SW 1271 (cell line): ENCODE measurements at regions not wholly inside any gene's neighbourhood (a gene's known extent, or its start where the extent isn't known, plus 50 kb on each side); places are given as distances from the start of the nearest gene placed in this dataset.
"Not testable (repeated sequence)": the region's sequence is repeated elsewhere in the genome, so short reads cannot be mapped to it uniquely, and the experiment has no call there.

Source experiments
- DNase-seq, 2 experiments: peaks; one replicate each; lab custom pipeline; 2025; lab: John Stamatoyannopoulos, UW

DNA sequence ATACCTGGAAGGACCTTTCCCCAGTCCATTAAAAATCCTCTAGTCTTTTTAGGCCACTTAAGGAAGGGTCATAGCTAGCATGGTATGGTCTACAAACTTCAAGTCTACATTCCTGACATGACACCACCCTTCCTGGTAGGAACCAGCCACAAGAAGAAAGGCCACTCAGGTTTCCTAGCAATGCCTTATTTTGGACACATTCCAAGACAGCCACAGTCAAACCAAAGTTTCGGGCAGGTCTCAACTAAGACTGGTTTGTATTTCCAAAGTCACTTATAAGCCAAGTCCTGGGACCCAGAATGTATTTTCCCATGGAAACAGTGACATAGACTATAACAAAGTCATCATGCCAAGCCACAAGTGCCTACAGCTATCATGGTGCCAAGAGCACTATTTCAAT lies 50.6 kb upstream of the SLC44A3 start:
- no peak for DNase-seq

GRCh38 chr1:94768036-94768435 lies 52.1 kb upstream of the SLC44A3 start:
- no peak for DNase-seq

DNA sequence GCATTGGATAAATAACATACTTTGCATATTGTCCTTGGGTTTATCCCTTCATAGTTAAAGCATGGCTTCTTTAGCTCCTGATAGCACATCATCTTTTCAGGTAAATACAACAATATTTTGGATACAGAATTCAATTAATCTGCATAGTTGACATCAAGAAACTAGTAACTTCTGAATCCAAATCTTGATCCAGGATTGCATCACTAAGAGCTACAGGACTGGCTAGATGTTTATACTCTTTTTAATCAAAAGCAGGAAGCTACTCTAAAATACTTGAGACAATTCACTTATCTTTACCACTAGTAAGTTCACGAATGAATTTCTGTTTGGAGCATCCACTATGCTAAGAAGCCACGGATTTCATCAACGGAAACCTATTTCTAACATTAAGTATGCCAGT lies 54.2 kb upstream of the SLC44A3 start:
- no peak for DNase-seq

- no peak for DNase-seq
Observed at GRCh38 chr1:94759188-94759587, 61.0 kb upstream of the SLC44A3 start.

DNA sequence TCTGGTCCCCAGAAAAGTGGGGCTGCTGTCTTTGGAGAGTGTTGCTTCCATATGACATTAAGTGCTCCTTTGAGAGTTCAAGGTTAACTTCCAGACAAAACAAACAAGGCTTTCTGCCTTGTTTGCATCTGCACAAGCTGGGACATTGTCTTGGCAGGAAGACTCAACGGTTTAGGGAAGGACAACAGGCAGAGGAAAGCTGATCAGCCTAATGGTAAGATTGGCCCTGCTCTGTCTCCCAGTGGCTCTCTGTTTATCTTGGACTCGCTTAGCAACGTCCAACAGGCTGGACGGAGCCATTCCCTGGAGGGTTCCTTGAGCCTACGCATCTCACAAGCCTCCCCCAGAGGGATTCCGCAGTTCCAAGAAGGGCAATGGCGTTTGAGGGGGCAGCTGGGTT lies 62.2 kb upstream of the SLC44A3 start:
- no peak for DNase-seq

GRCh38 chr1:94755675-94756074 lies 64.5 kb upstream of the SLC44A3 start:
- DNase-seq, result no peak

DNA sequence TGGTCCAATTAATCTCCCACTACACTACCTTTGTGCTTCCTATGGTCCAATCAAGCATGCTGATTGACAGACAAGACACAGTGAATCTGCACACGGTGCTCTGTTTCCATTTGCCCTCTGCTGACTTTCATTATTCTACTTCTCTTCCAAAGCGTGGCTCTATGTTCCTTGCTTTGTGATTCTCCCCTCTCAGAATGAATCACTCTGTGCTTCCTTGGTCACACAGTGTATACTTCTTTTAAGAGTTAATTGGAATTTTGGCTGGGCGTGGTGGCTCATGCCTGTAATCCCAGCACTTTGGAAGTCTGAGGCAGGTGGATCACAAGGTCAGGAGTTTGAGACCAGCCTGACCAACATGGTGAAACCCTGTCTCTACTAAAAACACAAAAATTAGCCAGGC lies 65.1 kb upstream of the SLC44A3 start:
- not testable (repeated sequence) for DNase-seq

GRCh38 chr1:94754570-94754969 lies 65.6 kb upstream of the SLC44A3 start:
- no peak for DNase-seq

DNA sequence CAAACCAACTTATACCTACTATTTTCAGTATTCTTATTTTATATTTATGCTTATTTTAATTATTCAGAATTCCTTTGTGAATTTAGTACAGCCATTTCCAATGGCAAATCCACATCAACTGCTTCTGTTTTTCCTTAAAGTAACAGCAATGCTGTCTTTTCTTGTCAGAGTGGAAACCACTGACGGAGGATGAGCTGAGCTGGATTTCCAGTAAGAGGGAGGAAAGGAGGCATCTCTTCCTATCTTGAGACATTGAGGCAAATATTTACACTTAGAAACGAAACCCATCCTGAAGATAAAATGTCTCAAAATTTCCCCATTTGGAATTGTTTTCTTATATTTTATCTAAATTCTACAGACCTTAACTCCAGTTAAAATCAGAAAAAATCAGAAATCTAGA lies 66.1 kb upstream of the SLC44A3 start:
- DNase-seq, result no peak

GRCh38 chr1:94753171-94753972 lies 66.8 kb upstream of the SLC44A3 start:
- no peak for DNase-seq

DNA sequence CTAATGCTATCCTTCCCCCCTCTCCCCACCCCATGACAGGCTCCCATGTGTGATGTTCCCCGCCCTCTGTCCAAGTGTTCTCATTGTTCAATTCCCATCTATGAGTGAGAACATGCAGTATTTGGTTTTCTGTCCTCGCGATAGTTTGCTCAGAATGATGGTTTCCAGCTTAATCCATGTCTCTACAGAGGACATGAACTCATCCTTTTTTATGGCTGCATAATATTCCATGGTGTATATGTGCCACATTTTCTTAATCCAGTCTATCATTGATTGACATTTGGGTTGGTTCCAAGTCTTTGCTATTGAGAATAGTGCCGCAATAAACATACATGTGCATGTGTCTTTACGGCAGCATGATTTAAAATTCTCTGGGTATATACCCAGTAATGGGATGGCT lies 68.7 kb upstream of the SLC44A3 start:
- not testable (repeated sequence) for DNase-seq

GRCh38 chr1:94746635-94747525 lies 73.3 kb upstream of the SLC44A3 start:
- DNase-seq, result no peak

GRCh38 chr1:94745742-94746141 lies 74.4 kb upstream of the SLC44A3 start:
- no peak for DNase-seq

DNA sequence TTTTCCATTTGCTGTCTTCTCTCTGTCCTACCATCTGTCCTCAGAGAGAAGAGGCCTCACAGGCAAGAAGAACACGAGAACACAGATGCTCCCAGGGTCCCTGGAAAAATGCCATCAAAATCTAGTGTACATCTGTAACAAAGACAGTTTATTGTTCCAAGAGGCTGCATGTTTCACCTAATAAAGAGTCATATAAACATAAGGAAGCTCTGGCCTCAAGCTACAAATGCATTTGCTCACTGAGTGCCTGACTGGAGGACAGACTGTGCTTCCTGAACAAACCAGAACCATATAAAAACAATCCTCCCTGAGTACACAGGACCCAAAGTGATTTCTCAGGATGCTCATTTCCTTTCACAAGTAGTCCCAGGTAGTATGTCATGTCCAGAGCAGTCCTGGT lies 76.3 kb upstream of the SLC44A3 start:
- DNase-seq, result no peak

DNA sequence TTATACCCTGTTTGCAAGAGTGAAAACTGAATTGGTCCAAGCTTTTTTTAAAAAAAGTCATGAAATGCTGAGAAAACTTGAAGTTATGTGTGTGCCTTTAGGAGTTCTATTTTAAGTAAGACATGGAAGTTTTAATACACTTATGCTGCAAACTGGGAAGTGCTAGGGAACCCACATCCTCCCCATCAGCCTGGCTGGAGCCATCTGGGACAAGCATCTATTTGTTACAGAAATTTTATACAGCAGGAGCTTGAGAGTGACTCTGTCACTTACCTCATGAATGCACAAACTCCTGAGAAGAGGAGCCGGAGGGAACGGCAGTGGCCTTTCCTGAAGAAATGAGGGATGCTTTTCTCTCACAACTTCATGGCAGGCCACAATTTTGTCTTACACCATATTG lies 78.2 kb upstream of the SLC44A3 start:
- no peak for DNase-seq

DNA sequence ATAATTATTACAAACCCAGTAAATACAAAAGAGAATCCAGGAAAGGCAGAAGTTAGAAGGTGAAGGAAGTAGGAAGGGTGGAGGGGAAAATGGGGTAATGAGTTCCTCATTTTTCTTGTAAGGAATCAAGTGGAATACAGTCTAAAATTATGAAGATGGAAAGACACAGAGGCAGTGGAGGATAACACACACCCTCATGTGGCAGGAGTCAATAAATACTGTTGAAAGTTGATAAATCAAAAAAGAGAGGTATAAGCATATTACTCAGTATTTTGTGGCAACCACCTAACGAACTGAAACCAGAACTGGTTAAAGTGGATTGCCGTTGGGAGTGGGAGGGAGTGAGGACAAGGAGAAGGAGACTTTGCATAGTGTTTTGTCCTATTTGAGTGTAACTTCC lies 78.6 kb upstream of the SLC44A3 start:
- DNase-seq, result no peak

- DNase-seq, result no peak
Observed at GRCh38 chr1:94739521-94740061, 80.6 kb upstream of the SLC44A3 start.

GRCh38 chr1:94738371-94738770 lies 81.8 kb upstream of the SLC44A3 start:
- DNase-seq, result no peak

- DNase-seq, result no peak
Observed at GRCh38 chr1:94737124-94737998, 82.8 kb upstream of the SLC44A3 start.

DNA sequence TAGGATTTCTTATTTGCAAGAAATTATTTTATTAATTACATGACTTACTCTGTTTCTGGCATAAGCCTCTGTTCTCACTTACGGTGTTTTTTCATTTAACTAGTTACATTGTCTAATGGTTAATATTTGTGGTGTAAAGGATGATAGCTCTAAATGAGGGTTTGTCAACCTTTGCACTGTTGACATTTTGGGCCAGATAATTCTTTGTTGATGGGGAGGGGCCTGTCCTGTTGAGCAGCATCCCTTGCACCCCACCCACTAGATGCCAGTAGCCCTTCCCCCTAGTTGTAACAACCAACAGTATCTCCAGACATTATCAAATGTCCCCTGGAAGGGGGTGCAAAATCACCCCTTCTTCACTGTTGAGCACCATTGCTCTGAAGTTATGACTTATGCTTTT lies 83.6 kb upstream of the SLC44A3 start:
- DNase-seq, result no peak

GRCh38 chr1:94736073-94736472 lies 84.1 kb upstream of the SLC44A3 start:
- DNase-seq, result no peak
